Heart right ventricle (tissue), 16 donors: ENCODE measurements at regions not wholly inside any gene's neighbourhood (a gene's known extent, or its start where the extent isn't known, plus 50 kb on each side); places are given as distances from the start of the nearest gene placed in this dataset.

Experiments used
- ATAC-seq, 8 donors: fragments of 200-7000 bp; cut with Tn5 transposase; one replicate each; pipeline ENCODE4 v1.9.1; 2020; ENCODE audit warnings: mild to moderate bottlenecking in 8 of 8, moderate library complexity in 8 of 8, moderate number of reproducible peaks in 1 of 8
- DNase-seq, 2 donors: peaks; one replicate each; pipeline ENCODE4 v3.0.0-alpha.2; 2020
- H3K27ac ChIP-seq, 10 donors: fragments of 200-600 bp; sonication (generic) in 2 of 10; one replicate each; pipeline versions ENCODE4 v1.5.0 to v1.8.0; 2020 to 2022; ENCODE audit warnings: mild to moderate bottlenecking in 3 of 10
- H3K27me3 ChIP-seq, 7 donors: fragments of 200-600 bp; one replicate each; pipeline ENCODE4 v1.8.0; 2021 to 2022; ENCODE audit warnings: mild to moderate bottlenecking in 2 of 7
- H3K36me3 ChIP-seq, 9 donors: fragments of 200-600 bp; sonication (generic) in 1 of 9; one replicate each; pipeline versions ENCODE4 v1.5.0 to v1.8.0; 2020 to 2022; ENCODE audit warnings: mild to moderate bottlenecking in 2 of 9
- H3K4me1 ChIP-seq, 9 donors: fragments of 200-600 bp; sonication (generic) in 1 of 9; one replicate each; pipeline versions ENCODE4 v1.5.0 to v1.8.0; 2020 to 2022; ENCODE audit warnings: mild to moderate bottlenecking in 4 of 9
- H3K4me3 ChIP-seq, 10 donors: fragments of 200-600 bp; sonication (generic) in 2 of 10; one replicate each; pipeline versions ENCODE4 v1.5.0 to v1.8.0; 2020 to 2022; ENCODE audit warnings: mild to moderate bottlenecking in 7 of 10, moderate library complexity in 2 of 10
- H3K9me3 ChIP-seq, 11 donors: fragments of 200-600 bp in 10 of 11; sonication (generic) in 2 of 11; one replicate each; pipeline versions ENCODE4 v1.5.0 to v1.8.0; 2013 to 2022; ENCODE audit warnings: mild to moderate bottlenecking in 2 of 11, control low read depth in 1 of 11, moderate library complexity in 1 of 11
- WGBS, 2 donors: extraction: QIAGEN DNeasy Blood & Tissue Kit; methylation state at CpG; one replicate each; pipeline ENCODE4 v1.1.7; 2013; ENCODE audit warnings: inconsistent platforms in 1 of 2; 5-methylcytosine and 5-hydroxymethylcytosine counted together
- intact Hi-C, 10 donors: fragments of 100-400 bp; cut with DNase I; formaldehyde crosslinking; loops; one replicate each; pipeline versions ENCODE4 v1.11.1 to v1.14.2; 2022
- TF ChIP-seq, protein P1 (sequence below), 9 donors: fragments of 200-600 bp; sonication (generic) in 2 of 9; IDR thresholded peaks; one replicate each; pipeline versions ENCODE4 v1.5.0 to v1.8.0; 2021 to 2022; ENCODE audit warnings: antibody characterized with exemption in 9 of 9, mild to moderate bottlenecking in 5 of 9, moderate library complexity in 1 of 9
- donor health status: Arrhythmogenic right ventricular cardiomyopathy.
- donor health status: ischemic (EF 13 %, LVEDD 7.1; RV severe dilation, severe dysfunction).
- donor health status: healthy with polysubstance abuse.
- donor health status: DM: no; HTN: yes; CAD: no.
- donor health status: DM: no; HTN: no; CAD: no.
- donor health status: ischemic (EF 25% LVEDD 6.9; RV normal size, moderate dysfunction).
- donor health status: ischemic (EF 25% LVEDD 5.7; RV mildly dilated, moderate dysfunction).
- donor health status: healthy.
- donor health status: DM: yes; HTN: yes; CAD: no.
- donor health status: Ischemic cardiomyopathy.
- donor health status: ischemic (EF 35%, LVEDD 5.7; RV mildly dilated, moderate dysfunction).
- donor health status: nonischemic (EF 11% LVEDD 7.7; RV severe dilation, severe dysfunction).
- donor health status: DM: yes; HTN: yes; CAD: no.
- donor health status: PGD.
- donor health status: ischemic (EF 29% LVEDD 5.4; RV normal size, mild dysfunction).
- donor health status: nonischemic (EF 23%, LVEDD 6.1; RV moderate dilation, normal function).

DNA sequence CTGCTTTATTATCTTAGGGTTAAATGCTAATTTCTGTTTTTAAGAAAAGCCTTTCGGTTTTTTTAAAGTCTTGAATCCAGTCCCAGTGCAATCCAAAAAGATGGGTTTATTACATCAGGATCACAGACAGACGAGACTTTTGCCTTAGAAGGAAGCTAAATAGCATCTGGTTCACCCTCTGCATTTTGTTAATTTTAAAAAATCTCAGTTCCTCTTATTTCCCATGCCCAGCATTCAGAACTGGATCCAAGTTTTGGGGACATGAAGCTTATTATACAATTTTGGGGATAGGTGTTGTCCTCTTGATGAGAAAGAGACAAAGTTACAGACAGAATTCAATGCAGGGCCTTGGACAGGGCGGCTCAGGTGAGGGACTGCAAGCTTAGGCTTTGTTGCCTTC, 181.5 kb upstream of the LYSMD4 start:
- DNase-seq (no peak), ATAC-seq (no peak)
- H3K4me1 ChIP-seq = peaks cover 0 to 16% (median 8%) of the 10 kb centered on the region in 9 donors
- H3K4me3 ChIP-seq = no peak overlapping the region
- TF ChIP-seq, protein P1, sequence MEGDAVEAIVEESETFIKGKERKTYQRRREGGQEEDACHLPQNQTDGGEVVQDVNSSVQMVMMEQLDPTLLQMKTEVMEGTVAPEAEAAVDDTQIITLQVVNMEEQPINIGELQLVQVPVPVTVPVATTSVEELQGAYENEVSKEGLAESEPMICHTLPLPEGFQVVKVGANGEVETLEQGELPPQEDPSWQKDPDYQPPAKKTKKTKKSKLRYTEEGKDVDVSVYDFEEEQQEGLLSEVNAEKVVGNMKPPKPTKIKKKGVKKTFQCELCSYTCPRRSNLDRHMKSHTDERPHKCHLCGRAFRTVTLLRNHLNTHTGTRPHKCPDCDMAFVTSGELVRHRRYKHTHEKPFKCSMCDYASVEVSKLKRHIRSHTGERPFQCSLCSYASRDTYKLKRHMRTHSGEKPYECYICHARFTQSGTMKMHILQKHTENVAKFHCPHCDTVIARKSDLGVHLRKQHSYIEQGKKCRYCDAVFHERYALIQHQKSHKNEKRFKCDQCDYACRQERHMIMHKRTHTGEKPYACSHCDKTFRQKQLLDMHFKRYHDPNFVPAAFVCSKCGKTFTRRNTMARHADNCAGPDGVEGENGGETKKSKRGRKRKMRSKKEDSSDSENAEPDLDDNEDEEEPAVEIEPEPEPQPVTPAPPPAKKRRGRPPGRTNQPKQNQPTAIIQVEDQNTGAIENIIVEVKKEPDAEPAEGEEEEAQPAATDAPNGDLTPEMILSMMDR (IDR thresholded peaks at IDR 0.05) = no peak
- no peak overlapping the region for H3K27ac ChIP-seq
- 87 to 88% methylated on average over 3 of the region's 3 CpGs for WGBS, 2 donors
- H3K9me3 ChIP-seq = no peaks in the 10 kb centered on the region
- peaks cover 0 to 19% (median 11%) of the 10 kb centered on the region in 7 donors for H3K27me3 ChIP-seq
- intact Hi-C loops = loop anchor here in 2 of 10 donors (5.0 to 10.0 kb wide), 2 partner anchors 632 to 1390 kb away; no protein-coding TSS in a partner anchor
- H3K36me3 ChIP-seq = no peaks in the 10 kb centered on the region

DNA sequence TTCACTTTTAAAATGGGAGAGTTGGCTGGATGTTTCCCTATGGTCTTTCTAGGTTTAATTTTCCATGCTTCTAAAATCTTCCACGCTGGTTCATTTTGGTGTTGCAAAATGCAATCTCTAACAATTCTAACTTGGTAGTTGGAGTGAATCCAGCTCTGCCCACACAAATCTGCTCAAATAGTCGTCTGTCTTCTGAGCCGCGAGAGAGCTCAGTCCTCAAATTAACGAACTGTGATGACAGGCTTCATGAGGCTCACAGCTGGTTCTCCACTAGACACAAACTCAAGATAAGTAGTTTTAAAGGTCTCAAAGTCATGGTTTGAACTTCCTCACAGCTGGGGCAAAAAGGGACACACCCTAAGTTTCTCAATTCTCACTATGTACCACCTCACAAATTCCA, 178.6 kb upstream of the LYSMD4 start:
- DNase-seq (no peak), ATAC-seq (peak in 2 of 8 donors; percentile 50 to 72)
- TF ChIP-seq, protein P1 (IDR thresholded peaks at IDR 0.05) = no peak
- H3K36me3 ChIP-seq = no peaks in the 10 kb centered on the region
- 37 to 46% methylated on average over 5 of the region's 5 CpGs for WGBS, 2 donors
- no peaks in the 10 kb centered on the region for H3K9me3 ChIP-seq
- no peak overlapping the region for H3K27ac ChIP-seq
- peaks cover 0 to 7% (median 0%) of the 10 kb centered on the region in 7 donors for H3K27me3 ChIP-seq
- intact Hi-C loops = loop anchor here in 2 of 10 donors (5.0 to 10.0 kb wide), 2 partner anchors 630 to 1387 kb away; no protein-coding TSS in a partner anchor
- H3K4me3 ChIP-seq = no peak overlapping the region
- peaks cover 0 to 16% (median 4%) of the 10 kb centered on the region in 9 donors for H3K4me1 ChIP-seq

DNA sequence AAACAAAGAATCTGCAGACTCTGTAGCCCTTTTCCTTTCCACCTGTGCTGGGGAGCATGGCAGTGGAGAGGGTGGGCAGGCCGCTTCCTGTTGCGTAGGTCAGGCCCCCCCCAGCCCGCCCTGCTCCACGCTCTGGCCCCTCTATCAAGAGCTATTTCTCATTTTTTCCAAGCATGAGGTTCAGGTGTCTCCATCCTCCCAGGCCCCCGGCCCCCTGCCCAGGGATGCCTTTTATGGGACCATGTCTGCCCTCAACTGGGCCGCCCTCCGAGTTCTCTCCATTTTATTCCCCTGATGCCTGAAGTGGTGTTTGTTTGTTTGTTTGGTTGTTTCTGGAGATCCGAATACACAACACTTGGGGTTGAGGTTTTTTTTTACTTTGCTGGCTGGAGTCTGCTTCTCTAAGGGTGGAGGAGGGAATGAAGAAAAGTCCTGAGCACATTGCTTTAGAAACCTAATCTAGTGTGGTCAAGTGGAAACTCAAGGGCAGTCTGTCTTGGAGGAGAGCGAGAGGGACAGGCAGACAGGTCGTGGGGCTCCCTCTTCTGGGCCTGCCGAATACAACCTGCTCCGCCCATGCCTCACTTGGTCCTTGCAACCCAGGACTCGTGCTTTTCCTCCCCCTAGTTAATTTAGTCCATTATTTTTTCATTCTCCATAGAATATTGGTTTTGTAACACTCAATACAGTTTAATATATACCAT, 176.5 kb upstream of the LYSMD4 start:
- ATAC-seq (peak in 7 of 8 donors; percentile 72 to 85 (median 79)), DNase-seq (no peak)
- Histone ChIP-seq H3K36me3 (no peaks in the 10 kb centered on the region), H3K9me3 (no peaks in the 10 kb centered on the region), H3K27me3 (no peaks in the 10 kb centered on the region), H3K4me1 (peaks cover 0 to 7% (median 0%) of the 10 kb centered on the region in 9 donors), H3K4me3 (no peak overlapping the region), H3K27ac (no peak overlapping the region)
- intact Hi-C loops = loop anchor here in 3 of 10 donors (5.0 to 10.0 kb wide), 3 partner anchors 627 to 1385 kb away; no protein-coding TSS in a partner anchor
- WGBS, 2 donors = 73 to 74% methylated on average over 13 of the region's 13 CpGs
- TF ChIP-seq, protein P1 (IDR thresholded peaks at IDR 0.05) = peak in 7 of 9 donors; percentile 32 to 60 (median 44)

DNA sequence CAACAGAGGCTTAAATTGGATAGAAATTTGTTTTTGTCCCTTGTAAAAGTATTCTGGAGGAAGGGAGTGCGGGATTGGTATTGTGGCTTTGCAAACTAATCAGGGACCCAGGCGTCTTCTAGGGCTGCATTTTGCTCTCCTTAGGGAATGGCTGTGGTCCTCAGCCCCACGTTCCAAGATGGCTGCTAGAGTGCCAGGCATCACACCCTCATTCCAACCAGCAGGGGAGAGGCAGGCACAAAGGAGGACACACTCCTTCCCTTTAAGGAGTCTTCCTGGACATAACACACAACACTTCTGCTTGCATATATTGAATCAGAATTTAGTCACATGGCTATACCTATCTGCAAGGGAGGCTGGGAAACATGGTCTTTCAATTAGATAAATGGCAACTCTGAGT, 174.5 kb upstream of the LYSMD4 start:
- ATAC-seq = no peak

More for the DNA sequence above, 174.5 kb upstream of the LYSMD4 start:
- whole genome bisulfite sequencing, 2 donors = 95 to 97% methylated on average over 3 of the region's 3 CpGs
- DNase-seq = no peak
- H3K9me3 ChIP-seq = no peaks in the 10 kb centered on the region
- H3K4me1 ChIP-seq = peaks cover 0 to 7% (median 0%) of the 10 kb centered on the region in 9 donors
- H3K36me3 ChIP-seq = no peaks in the 10 kb centered on the region
- TF ChIP-seq, protein P1 (IDR thresholded peaks at IDR 0.05) = no peak
- no peak overlapping the region for H3K4me3 ChIP-seq
- intact Hi-C loops = loop anchor here in 1 of 10 donors (10.0 kb wide), 1 partner anchor 633 kb away; no protein-coding TSS in a partner anchor
- no peaks in the 10 kb centered on the region for H3K27me3 ChIP-seq
- H3K27ac ChIP-seq = no peak overlapping the region
